ENCODE measurements at regions not wholly inside any gene's neighbourhood (a gene's known extent, or its start where the extent isn't known, plus 50 kb on each side); places are given as distances from the start of the nearest gene placed in this dataset.
"Not testable (repeated sequence)": the region's sequence is repeated elsewhere in the genome, so short reads cannot be mapped to it uniquely, and the experiment has no call there.

DNA sequence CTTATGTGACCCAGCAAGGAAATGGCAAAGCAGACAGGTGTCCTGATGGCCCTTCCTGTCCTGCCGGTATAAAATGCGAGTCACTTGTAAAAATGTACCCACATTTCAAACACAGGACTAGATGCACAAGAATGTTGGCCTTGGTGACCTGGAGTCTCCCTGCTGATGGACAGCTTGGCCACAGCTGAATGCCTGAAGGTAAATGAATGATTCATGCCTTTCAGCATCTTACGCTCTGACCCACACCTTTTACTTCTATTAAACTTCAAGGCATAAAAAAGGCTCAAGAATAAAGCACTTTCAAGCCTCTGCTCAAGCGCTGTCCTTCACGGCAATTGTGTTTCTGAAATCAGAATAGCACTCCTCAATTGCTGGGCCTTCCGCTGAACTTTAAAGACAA is 228.0 kb upstream of the SLCO3A1 start:
- no peak for DNase-seq

DNA sequence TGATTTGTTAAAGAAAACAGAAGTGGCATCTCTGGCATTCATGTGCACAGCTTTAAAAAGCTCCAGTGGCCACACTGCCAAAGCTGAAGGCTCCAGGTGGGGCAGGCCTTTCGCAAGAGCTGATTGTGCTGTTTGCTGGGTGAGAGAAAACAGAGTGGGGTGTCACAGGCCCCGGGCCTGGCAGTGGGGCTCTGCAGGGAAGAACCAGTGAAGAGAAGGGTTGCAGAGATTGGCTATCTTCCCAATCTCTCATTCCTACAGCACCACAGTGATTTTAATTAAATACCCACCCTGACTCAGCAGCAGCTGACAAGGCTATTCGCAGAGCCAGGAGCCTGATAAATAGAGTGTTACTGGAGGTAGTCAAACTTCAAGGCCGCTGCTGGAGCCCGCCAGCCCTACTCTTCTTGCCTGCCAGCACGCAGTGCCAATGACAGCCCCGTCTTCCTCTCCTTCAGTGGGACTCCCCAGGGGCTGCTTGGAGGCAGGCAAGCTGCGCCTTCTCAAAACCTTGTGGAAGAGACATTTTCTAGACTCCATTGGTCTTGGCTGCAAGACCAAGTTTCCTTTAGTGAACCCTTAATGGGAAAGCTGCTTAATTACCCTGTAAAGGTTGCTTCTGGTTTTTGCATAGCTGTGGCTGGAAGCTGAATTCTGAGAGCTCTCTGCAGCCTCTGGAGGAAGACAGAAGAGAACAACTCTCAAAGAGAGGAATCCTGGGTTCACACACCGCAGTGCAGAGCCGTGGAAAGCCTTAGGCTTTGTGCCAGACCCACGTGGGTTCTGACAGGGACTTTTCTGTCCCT is 225.8 kb upstream of the SLCO3A1 start:
- no peak for DNase-seq

DNA sequence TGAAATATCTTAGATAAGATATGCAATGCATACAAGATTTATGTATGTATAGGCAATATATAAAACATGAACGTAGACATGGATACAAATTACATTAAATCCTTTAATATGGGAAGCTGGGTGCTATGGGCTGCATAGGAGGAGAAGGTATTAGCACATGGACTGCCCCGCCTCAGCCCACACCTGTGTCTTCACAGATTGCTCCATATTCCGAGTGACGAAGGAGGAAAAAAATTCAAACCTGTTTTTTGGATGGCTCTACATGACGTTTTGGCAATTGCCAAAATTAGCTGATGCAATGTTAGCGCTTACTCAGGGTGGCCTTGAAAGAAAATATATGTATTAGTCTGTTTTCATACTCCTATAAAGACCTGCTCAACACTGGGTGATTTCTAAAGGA is 223.4 kb upstream of the SLCO3A1 start:
- no peak for DNase-seq

DNA sequence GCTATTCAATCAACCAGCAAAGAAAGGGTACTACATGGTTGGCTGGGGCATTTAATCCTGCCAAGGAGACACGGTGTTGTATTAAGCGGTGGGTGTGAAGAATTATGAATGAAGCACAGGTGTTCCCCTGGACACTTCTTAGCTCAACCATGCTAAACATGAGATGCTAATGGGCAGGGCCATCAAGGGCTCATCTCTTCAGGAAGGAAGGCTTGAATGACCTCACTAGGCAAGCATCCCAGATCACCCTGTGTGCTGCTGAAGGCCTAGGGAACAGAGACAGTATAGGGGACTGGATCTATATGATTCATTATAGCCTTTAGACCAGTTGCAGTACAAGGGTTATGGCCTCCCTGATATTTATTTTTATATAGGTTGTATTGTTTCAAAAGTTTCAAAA is 221.3 kb upstream of the SLCO3A1 start:
- no peak for DNase-seq

DNA sequence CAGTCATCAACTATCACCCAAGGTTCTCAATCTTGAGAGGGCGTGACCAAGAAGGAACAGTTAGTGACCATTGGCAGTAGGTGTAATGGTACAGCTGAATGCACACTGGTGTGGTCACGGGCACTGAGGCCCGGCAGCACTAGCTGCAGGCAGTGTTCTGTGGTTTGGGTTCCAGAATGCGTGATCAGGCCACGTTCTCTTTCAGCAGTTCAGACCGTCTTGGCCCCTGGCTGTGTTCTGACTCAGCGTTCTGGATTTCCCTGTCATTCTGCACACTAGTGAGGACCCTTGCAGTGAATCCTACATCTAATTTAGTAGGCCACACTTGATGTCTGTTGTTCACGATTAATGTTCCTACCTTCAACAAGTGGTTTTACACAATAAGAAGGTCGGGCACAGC is 220.5 kb upstream of the SLCO3A1 start:
- DNase-seq: no peak

DNA sequence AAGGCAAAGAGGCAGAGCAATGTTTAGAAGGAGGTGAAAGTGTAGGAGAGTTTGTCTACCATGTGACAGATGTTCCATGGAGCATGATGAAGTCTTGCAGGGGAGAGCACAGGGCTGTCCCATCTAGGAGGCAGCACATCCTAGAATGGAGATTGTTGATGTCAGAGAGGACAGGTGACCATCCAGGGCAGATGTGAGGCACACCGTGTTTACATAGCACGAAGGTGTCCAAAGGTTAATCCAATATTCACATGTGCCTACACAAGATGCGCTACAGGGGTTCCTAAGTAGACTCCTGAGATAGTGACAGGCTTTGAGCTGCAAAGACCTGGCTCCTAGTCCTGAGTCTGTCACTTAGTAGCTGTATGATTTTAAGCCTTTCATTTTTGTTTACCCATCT is 219.3 kb upstream of the SLCO3A1 start:
- no peak for DNase-seq

DNA sequence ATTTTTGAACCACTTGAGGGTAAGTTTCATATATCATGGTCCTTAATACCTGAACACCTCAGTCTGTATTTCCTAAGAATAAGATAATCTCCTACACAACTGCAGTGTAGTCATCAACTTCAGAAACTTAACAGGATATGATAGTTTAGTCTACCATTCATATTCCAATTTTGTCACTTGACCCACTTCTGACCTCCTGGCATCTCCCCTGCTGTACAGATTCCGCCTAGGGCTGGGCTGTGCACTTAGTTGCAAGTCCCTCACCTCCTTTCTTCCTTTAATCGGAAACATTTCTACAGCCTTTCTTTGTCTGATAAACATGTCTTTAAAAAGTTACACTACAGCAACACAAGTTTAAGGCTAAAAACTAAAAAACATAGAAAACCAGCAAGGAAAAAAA is 218.4 kb upstream of the SLCO3A1 start:
- no peak for DNase-seq

DNA sequence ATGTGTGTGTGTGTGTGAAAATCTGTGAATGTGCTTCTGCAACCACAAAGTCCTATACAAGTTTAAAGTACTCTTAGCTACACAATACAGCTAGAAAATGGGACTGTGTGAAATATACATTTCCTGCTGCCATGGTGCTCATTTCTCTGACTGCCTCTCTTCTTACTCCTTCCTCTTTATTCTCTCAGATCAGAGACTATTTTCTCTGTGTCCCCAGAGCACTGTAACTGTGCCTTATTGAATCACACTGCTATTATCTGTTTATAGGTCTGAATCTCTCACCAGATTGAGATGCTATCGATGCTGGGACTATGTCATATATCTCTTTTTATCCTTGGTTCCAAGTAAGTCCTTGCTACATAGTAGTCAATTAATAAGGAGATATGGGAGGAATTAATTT is 217.9 kb upstream of the SLCO3A1 start:
- no peak for DNase-seq

DNA sequence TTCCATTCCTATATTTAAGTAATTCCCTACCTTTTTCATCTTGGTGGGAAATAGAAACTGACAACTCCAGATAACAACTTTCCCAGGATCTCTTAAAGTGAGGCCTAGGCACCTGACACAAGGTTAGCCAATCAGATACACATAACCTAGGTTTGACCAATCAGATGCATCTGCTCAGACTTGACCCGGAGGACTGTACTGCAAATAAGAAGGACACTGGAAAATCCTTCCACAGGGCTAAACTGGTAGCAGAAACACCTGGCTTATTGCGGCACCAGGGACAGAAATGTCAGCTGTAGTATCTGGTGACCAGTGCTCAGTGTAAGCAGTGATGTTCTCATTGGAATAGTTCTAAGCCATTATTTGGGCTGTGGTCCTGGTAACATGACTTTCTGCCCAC is 204.5 kb upstream of the SLCO3A1 start:
- DNase-seq: no peak

DNA sequence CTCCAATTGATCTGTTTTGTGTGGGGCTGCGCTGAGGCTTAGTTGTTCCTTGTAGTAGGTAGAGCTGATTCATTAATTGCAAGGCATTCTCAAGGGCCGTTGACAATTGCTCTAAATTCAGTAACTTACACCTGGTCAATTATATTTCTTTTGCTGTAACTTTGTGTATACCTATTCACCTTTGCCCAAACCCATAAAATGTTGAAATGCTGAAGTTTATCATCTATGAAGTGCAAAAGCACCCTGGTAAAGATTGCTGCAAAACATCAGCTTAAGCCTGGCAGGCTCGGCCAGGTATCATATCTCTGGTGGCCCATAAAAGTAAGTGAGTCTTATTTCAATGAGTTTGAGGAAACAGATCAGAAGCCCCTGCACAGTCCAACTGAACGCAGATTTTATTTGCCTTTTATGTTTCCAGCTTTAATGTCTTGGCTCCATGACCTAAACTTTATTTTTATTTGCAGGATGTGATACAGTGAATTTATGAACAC is 203.6 kb upstream of the SLCO3A1 start:
- no peak for DNase-seq

DNA sequence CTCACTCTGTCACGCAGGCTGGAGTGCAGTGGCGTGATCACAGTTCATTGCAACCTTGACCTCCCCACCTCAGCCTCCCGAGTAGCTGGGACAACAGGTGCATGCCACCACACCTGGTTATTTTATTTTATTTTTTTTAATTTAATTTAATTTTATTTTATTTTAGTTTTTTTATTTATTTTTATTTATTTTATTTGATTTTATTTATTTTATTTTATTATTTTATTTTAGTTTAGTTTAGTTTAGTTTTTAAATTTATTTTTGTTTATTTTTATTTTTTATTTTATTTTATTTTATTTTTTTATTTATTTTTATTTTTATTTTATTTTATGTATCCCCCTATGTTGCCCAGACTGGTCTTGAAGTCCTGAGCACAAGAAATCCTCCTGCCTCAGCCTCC is 202.3 kb upstream of the SLCO3A1 start:
- DNase-seq: no peak

DNA sequence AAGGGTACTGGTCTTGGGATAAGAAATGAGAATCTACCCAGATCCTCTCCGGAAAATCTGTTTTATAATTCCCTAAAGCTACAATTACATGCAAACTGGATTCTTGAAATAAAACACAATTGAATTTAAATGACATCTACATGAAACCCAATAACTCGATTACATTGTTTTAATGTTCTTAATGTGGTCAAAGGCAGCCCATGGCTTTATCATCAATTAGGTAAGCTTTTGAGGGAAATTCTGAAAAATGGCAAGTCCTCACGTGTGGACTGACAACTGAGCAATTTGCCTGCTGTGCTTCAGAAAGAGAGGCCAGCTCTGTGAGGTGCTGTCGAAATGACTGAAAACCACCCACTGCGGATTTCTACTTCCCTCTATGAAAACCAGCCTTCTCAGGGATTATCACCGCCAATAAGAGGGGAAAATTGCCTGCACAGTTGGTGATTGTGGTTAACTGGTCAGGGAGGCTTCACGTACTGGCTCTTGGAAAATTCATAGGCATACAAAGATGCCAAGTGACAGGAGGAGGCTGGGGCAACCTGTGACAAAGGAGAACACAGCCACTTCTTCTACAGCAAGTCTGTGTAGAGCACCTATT is 200.8 kb upstream of the SLCO3A1 start:
- no peak for DNase-seq

DNA sequence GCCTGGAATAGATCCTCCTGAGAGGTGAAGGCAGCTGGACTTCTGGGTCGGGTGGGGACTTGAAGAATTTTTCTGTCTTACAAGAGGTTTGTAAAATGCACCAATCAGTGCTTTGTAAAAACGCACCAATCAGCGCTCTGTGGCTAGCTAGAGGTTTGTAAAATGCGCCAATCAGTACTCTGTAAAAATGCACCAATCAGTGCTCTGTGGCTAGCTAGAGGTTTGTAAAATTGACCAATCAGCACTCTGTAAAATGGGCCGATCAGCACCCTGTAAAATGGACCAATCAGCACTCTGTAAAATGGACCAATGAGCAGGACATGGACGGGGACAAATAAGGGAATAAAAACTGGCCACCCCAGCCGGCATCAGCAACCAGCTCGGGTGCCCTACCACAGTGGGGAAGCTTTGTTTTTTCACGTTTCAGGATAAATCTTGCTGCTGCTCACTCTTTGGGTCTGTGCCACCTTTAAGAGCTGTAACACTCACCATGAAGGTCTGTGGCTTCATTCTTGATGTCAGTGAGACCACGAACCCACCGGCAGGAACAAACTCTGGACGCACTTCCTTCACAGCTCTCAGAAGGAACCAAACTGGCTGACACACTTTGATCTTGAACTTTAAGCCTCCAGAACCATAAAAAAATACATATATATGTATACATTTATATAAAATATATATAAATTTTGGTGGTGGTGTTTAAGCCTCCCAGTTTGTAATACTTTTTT is 197.8 kb upstream of the SLCO3A1 start:
- not testable (repeated sequence) for DNase-seq

DNA sequence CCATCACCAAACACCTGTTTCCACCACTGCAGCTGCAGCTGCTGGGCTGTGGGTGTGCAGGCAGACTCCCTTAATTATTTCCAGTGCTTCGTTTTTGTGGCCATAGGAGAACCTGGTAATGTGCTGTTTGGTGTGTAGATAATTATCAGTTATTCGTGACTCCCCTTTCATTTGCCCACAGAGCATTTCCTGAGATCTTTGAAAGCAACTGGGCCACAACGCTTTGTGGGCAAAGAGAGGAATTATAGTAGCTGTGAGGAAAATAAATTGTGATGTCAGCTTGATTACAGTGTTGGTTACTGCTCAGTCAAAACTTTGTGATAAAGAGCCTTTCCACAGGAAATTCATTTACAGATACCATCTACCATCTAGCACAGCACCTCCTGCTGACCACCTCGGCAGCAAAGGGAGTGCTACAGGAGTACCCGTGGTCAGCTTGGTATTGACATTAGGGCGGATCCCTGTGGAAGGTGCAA is 193.3 kb upstream of the SLCO3A1 start:
- DNase-seq: no peak

DNA sequence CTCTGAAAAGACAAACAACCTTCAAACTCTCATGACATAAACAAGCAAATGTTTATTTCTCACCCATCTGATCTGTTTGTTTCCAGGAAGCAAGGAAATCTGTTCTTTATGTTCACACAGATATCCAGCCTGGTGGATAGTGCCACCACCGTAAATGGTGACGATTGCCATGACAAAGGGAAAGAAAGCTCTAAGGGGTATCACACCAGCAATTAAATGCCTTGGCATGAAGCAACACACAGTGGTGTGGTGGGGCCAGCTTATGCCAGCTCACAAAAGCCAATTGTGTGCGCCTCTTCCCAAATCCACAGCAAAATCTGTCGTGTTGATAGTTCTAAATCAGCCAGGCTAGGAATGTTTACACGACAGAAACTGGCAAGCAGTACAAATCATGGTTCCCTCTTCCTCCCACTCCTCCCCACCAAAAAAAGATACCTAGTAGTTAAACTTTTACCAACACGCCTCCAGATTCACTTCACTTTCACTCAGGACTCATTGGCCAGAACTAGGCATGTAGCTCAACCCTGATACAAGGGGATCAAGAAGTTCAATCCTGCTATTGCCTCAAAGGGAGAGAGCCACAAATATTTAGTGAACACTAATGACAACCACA is 189.2 kb upstream of the SLCO3A1 start:
- DNase-seq: no peak

DNA sequence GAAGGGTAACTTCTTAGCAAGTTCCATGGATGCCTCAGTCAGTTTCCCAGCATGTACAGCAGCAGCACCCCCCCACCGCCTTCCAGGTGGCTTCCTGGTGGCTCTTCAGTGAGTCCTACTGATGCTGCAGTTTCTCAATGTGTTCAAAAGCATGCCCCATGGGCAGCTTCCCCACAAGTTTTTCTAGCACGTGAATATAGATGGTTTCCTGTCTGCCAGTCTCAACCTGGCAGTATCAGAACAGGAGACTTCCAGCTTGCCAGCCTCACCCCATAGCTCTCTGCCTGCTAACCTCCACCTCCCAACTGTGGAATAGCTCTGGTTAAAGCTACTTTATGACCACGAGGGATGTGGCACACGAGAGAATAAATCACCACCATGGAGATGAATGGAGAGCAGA is 188.3 kb upstream of the SLCO3A1 start:
- DNase-seq: no peak

DNA sequence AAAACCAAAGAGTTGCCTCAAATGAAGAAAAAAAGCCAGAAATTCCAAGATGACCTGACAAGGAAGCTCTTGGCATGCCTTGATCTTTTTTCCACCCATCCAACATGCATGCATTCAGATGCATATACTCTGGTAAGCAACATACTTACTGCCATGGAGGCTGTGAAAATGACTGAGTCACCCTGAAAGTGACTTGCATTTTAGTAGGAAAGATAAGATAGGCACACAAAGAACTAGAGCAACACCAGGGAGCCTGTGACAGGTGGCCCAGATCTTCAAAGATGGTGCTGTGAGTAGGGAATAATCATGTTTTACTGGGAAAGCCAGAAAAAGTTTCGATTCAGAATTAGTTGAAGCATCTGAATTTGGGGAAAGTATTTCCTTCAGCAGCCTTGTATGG is 185.1 kb upstream of the SLCO3A1 start:
- no peak for DNase-seq

DNA sequence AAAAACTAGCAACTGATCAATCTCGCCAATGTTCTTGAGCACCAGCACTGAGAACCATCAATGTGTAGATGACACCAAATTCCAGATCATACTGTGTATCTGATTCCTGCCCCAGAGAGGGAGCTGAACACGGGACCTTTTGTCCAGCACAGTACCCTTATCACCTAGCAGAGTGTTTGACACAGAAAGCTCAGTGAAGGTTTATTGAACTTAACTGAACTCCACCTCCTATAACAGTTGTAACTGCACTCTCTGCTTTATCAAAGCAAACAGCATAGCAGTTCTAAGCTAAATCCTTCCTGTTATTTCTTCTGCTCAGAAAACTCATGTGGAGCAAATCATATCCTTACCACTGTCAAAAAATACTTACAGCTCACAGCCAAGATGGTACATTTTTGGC is 183.4 kb upstream of the SLCO3A1 start:
- no peak for DNase-seq

DNA sequence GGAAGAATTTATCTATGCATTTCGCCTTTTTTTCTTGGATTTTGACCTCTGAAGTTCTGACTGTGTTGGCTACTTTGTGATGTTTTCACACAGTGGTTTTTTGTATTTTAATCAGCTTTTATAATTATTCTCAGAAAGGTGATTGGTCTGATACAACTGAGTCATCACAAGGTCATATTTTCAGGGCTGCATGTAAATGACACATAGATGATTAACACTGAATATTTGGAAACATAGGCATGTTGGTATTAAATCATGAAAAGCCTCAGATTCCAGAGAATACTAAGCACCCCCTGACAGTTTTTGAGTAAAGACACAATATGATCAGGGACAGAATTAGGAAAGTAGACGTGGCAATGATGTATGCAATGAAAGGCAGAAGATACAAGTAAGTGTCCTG is 175.5 kb upstream of the SLCO3A1 start:
- no peak for DNase-seq

DNA sequence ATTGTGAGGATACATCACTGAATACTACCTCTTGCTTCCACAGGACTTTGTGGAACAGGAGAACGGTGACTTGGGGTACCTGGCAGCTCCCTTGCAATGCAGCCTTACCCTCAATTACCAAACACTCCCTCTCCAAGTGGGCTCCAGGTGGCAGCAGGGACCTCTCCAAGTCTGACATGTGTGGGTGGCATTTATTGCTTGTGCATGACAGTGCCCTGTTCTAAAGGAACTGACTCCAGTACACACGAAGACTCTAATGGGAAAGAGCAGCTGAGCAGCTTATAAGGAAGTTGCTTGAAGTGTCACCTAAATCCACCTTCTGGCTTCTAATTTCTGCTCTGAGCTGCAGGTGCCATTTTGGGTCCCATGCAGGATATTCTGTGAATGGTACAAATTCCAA is 174.1 kb upstream of the SLCO3A1 start:
- no peak for DNase-seq

DNA sequence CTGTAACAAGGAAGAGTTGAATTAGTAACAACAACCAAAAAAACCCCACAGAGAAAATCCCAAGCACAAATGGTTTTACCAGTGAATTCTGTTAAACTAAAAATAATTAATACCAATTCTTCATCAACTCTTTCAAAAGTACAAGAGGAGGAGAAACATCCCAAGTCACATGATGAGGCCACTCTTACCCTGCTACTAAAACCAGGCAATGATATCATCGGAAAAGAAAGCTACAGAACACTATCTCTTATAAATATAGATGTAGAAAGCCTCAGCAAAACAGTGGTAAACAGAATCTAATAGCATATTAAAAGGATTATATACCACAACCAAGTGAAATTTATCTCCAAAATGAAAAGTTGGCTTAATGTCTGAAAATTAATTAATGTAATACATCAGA is 168.1 kb upstream of the SLCO3A1 start:
- no peak for DNase-seq

DNA sequence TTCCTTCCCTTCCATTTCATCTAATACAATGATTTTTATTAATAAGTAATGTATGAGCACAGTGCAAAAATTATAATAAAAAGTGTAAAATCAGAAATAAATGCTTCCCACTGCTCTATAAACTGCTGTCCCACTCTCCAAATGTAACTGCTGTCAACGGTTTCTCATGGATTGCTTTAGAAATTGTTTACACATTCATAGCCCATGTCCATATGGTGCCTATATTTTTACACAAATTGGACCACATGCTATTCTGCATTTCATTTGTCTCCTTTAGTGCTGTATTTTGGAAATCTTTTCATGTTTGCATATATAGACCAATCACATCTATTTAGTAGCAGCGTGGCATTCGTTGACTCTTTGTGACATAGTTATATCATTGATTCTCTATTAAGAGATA is 164.7 kb upstream of the SLCO3A1 start:
- DNase-seq: no peak

DNA sequence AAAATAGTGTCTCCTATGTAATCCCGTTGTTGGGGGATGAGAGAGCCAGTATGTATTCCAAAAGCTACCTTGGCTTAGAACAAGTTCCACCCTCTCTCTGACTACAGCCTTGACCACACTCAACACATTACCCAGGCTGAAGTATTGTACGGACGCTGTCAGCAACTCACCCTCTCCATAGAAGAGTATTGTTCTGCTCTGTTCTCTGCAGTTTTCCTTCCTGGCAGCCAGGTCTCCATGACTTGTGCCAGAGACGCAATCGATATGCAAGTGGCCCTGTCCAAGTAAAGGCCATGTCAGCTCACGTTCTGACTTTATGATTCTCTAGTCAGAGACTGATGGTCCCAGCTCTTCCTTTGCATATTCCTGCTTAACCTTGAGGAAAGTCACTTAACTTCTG is 164.1 kb upstream of the SLCO3A1 start:
- no peak for DNase-seq

DNA sequence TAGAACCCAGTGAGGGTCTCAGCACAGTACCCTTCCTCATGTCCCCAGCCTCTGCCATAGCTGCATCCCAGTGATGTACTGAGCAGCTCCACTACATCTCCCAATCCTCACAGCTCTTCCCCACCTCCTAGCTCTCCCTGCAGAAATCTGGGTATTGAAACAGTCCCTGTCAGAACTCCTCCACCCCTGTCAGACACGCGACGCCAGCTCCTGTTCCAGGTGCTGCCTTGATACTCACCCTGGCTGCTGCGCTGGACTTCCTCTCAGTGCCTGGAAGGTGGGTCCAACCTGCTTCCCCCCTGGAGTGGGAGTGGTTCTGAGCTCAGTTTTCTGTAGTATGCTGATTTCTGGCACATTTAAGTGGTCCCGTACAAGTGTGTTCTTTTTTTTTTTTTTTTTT is 160.9 kb upstream of the SLCO3A1 start:
- no peak for DNase-seq

Data from activated effector memory CD4-positive, alpha-beta T cell treated with anti-CD3 and anti-CD28 coated beads, Interleukin-2, amount 50 U/mL, for 16 hours (primary cell).